HG02981 (cell line): ENCODE measurements at regions not wholly inside any gene's neighbourhood (a gene's known extent, or its start where the extent isn't known, plus 50 kb on each side); places are given as distances from the start of the nearest gene placed in this dataset.
"Not testable (repeated sequence)": the region's sequence is repeated elsewhere in the genome, so short reads cannot be mapped to it uniquely, and the experiment has no call there.

Experiments used
- ATAC-seq: cut with Tn5 transposase; IDR thresholded peaks from one replicate; pipeline ENCODE4 v1.9.1; 2021; ENCODE audit warnings: mild to moderate bottlenecking, moderate library complexity; ENCODE audit not compliant: unreplicated experiment

DNA sequence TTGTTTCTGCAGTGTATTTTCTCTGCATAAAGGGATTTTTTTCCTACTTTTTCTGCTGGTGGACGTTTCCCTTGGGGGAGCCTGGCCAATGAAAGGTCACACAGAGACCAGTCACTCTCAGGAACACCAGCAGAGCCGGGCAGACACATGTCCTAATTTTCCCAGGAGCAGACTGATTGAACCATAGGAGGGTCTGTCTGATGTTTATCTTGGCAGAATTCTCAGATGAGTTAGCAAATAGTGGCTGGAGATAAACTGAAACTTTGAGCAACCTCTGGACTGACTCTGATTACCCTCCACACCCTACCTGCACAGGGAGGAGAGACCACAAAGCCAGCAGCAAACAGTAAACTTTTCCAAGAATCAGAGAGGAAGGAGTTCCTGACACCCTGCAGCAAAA is 90.0 kb upstream of the PLGLB2 start:
- ATAC-seq = not testable (repeated sequence)

DNA sequence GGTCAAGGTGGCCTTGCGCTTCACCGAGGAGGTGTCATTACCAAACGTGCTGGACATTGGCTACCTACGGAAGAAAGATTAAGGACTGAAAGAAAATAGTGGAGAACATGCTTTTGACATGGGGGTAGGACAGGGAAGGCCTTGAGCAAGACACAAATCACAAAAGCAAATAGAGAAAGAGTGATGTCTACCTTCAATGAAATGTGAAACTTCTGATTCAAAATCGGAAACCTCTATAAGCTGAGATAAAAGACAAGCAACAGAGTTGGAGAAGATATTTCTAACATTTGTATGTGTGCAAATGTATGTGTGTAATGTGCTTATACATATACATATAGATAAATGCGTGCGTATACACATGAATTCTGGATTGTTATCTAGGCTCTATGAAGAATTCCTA is 89.5 kb upstream of the PLGLB2 start:
- not testable (repeated sequence) for ATAC-seq

DNA sequence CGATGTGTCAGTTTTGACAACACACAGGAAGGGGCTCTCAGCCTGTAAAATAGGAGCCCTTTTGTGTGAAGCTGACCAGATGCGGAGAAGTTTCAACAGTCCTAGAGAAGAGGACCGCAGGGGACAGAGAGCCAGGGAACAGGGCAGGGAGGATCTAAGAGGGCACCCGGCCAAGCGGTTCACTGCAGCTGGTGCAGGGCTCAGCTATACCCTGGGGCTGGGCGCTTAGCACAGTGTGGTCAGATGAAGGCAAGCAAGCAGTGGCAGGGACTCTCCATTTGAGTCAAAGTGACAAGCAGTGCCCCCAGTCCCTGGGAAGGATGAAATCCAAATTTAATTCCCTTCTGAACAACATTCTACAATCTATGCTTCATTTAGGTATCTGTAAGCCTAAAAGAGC is 88.9 kb upstream of the PLGLB2 start:
- not testable (repeated sequence) for ATAC-seq

DNA sequence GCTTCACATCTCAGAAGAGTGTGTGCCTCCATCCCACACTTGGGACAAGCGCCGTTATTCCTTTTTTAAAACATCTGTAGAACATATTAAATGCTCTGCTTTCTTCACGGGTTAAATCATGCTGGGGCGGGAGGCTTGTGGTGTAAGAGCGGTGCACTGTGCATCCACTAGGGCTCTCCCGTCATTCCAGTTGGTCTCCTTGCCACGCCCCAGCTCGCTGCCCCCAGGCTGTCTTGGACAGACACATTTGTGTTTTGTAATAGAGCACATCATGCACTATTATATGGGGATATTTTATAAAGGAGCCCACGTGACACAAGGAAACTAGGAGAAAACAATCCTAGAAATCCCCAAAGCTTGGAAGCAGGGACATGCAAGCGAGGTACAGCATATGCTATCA is 87.7 kb upstream of the PLGLB2 start:
- ATAC-seq = not testable (repeated sequence)

DNA sequence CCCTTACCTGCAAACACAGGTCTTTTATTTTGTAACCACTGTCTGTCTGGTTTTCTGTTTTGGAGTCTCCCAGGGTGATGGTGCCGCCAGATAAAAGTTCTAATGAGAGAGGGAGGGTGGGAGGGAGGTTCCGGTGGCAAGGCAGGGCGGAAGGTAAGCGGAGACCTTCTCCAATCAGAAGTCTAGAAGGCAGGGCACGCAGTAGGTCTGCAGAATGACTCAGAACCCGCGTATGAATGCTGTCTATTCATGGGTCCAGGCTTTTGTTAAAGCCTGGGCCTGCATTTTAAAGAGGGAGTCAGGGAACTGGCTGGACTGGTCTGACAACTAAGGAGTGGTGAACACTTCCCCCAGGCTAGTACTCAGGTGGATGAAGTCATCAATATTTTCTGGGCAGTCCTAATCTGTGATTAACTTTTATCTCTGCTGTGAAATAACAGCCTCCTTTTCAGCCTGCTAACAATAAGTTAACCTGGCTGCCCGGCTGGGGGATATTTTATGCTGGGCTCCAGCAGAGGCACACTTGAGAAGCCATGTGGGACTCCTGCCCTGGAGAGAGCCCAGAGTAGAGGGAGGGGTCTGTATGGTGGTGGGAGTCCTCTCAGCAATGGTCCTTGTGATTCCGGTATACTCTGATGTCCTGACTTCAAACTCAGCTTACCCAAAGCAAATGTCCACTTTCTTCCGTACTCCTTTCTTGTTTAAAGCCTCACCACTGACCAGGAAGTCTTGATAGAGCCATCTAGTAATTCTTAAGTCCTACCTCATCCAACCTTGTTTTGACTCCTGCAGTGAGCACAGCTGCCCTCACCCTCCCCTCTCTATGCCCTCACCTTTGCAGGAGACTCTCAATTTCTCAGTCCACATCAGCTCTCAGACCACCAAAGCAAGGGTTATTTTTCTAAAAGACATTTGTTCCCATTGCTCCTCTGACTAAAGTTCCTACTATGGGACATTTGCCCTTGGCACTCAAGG is 85.3 kb upstream of the PLGLB2 start:
- ATAC-seq = not testable (repeated sequence)

DNA sequence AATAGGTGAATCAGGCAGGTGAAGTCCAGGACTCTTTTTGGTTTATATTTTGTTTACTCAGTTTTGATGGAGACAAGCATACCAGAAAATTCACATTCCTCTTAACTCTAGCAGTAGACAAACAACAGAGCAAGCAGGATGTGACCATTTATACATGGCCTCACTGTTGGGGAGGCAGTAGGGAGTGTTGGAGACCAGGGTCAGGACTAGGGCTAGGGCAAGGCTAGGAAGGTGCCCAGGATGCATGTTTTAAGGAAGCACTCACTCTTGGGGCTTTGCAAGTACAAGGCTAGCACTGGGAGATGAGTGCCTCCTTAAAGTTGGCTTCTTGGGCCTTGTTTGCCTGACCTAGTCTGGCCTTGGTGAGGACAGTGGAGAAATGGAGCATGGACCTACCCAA is 84.5 kb upstream of the PLGLB2 start:
- ATAC-seq = not testable (repeated sequence)

DNA sequence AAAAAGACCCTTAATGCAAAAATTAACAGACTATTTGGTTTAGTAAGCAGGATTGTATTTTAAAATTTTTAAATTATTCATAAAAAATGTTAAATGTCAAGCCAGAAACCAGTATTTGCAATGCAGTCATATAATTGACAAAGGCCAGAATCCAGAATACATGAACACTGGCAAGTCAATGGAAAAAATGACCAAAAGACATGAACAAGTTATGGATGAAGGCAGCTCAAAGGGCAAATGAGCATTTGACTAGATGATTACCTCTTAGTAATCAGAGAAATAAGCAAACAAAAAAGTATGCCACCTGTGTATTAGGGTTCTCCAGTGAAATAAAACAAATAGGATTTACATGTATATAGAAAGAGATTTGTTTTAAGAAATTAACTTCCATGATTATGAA is 80.9 kb upstream of the PLGLB2 start:
- ATAC-seq = not testable (repeated sequence)

DNA sequence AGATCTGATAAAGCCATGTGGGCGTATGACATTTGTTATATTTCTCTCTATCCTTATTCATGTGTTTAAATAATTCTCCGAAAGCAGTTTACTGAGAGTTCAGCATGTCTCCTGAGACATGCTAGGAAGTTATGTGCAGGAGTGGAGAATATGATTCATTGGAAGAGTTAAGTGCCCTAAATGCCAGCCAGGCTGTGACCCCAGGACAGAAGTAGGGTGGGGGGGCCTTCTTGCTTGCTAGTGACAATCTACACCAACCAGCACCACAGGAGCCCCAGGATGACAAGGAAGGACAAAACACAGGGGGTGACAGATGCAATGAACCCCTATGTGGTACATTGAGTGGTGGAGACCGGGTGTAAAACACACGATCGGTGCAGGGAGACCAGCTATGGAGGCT is 79.5 kb upstream of the PLGLB2 start:
- ATAC-seq = not testable (repeated sequence)

DNA sequence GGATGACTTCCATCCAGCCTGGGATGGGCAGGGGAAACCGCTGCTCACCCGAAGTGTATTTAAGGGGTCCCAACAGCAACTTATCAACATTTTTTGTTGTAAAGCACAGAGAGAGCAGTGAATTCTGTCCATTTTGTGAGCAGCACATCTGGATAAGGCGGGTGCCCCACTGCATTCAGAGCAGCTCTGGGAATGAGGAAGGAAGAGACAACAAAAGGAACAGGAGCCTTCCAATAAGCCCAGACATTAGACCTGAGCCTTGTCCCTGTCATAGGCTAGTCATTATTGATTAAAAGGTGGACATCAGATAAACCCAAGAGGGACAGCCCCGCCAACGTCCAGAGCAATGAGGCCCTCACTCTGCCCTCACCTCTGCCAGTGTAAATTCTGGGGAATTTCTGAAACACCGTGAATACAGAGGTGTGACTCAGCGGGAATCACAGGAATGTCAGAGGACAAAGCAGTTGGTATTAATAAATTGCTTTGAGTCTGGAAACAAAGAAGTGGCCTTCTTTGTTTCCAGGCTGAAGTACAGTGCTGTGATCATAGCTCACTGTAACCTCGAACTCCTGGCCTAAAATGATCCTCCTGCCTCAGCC is 78.2 kb upstream of the PLGLB2 start:
- ATAC-seq = not testable (repeated sequence)

DNA sequence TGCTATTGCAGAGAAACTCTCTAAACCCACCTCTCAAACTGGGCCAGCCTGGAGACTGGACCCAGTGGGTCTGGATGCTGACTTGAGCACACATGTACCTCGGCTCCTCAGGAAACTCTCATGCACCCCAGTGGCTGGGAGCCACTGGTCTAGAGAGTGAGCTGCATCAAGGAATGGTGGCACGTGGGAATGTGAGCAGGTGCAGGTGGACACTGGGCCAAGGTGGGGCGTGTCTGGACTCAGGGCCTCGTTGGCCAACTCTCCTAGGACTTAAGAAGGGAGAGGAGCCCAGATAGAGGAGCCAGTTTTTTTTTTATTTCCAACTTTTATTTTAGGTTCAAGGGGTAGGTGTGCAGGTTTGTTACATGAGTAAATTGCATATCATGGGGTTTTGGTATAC is 75.5 kb upstream of the PLGLB2 start:
- ATAC-seq = not testable (repeated sequence)

DNA sequence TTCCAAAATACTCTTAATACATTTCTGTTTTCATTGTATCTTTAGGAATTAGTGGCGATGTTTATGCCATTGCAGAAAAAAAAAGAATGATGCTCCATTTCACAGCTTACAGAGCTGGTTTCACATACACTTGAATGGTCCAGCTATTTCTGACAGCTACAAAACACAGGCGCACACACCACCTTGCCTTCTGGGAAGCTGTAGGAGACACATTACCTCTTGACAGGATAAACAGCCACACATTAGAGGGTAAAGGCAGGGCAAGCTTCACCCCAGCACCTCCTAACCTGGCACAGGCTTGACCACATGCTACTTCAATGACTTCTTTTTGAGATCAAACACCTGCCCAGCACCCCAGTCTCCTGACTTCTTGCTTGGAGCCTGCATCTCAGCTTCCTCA is 73.2 kb upstream of the PLGLB2 start:
- ATAC-seq = not testable (repeated sequence)

DNA sequence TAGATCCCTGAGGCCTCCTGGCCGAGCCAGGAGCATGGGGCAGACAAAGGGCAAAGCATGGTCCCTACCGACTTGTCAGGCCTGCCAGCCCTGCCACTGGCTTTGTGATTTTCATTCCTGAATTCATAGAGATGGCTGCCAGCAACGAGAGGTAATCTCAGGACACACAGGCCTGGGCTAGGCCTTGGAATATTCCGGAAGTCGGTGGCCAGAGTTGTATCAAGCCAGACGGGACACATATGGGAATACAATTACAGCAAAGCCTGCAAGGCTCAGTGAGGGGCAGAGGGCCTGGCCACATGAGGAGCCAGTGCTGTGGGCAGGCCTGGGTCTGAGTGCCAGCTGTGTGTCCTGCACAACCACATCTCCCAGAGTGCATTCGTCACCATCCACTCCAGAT is 72.4 kb upstream of the PLGLB2 start:
- not testable (repeated sequence) for ATAC-seq

DNA sequence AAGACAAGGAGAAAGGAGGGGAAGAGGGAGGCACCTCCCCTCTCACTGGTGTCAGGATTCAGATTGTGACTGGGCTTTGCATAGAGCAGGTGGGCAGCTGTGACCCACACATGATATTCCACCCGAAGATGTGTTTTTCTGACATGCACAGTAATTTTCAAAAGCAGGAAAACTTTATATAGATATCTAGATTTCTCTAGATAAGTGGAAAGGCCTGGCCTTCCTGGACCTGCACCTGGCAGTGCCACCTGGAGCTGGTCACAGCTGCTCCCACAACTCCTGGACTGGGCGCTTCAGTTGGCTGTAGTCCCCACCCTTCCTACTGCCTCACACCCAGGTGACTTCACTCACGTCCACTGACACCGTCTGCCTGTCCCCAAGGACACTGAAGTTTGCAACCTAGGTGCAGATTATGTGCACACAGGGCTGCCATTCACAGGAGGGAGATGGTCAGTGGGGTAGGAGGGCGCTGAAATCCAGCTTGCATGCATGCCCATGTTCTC is 70.4 kb upstream of the PLGLB2 start:
- ATAC-seq = not testable (repeated sequence)

DNA sequence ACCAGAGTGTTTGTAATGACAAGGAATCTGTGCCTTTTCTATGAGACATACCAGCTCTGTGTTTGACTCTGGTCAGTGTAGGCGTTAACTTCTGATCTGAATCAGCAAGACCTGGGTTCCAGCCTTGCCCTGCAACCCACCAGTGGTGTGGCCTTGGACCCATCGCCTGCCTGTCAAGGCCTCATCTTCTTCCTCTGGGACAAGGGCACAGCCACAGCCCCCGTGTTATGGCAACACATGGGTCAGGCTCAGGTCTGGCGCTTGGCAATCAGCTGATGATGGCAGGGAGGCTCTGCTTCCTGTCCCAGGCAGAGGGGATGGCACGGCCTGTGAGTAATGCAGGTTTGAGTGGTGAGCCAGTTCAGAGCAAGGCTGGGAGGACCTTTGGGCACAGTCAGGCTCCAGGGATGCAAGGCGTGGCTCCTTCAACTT is 69.1 kb upstream of the PLGLB2 start:
- ATAC-seq = not testable (repeated sequence)

DNA sequence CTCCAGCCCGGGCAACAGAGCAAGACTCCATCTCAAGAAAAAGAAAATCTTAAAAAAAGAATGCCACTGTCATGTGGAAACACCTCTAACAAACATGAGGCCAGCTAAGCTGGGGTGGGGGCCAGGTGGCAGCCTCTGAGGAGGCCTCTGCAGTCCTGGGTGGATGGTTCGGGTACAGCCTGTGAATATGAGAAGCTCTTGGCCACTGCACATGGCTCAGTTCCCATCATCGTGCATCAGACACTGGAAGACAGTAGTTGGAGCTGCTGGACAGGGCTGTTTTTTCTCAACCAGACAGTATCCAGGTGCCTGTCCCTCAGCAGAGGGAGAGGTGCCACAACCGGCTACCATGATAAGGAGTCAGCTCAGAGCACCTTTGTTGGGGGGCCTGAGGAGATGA is 67.9 kb upstream of the PLGLB2 start:
- ATAC-seq = not testable (repeated sequence)

DNA sequence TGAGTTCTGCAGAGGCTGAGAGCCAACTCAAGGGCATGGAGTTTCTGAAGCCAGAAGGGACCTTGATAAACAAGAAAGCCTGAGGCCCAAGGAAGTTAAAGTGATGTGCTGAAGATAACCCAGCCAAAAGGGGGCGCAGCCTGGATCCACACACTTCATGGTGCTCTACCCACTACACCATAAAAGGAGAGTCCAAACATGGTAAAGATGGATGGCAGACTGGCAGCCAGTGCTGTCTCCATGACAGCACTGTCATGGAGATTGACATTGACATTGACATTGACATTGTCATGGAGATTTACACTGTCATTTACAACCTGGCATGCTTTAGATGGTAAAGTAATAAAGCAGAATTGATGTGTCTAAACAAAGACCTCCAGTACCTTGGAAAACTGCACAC is 67.2 kb upstream of the PLGLB2 start:
- not testable (repeated sequence) for ATAC-seq

DNA sequence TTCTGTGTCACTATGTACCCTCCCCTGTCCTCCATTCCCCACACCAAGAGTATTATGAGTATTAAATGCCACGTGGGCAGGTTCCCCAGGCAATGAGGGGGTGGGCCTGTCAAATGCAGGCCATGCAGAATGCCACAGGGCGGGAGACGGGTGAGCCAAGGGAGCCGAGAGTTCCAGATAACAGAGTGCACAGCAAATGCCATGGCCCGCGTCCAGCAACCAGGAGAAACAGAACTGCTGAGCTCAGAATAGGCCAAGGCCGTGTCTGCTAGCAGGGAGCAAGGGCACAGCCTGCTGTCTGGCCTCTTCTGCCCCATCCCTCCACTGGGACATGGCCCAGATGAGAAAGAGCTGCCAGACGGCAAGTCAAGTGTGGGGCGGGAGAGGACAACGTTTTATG is 64.4 kb upstream of the PLGLB2 start:
- ATAC-seq = not testable (repeated sequence)

DNA sequence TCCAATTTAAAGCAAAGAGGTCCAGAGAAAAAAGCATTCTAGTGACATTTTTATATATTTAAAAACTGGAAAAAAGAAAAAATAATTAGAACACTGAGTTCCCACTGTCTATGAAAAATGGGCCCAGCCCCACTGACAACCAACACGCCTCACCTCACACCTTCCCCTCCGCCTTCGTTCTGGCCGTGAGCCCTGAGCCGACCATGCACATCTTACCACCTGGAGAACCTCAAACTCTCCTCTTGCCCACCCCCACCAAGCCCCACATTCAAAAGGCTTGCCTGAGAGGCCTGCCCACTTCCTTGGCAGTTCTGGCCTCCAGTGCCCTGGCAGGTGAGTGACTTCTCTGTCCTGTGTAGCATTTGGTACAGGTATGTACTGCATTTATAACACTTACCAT is 63.9 kb upstream of the PLGLB2 start:
- ATAC-seq = not testable (repeated sequence)

DNA sequence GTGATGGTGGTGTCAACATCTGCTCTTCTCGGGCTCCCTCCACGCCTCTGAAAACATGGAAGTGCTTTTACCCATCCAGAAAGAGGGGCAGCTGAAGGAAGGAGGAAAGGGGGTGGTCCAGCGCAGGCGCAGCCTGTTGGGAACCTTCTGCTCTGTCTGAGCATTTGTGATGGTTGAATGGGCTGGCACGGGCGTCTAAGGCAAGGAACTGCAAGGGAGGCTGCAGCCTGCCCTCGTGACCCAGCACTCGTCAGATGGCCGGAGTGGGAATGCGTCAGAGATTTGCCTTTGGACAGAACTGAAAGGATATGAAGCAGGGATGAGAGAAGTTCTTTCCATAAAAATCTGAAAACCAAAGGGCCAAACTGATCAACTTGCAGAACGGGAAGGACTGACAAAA is 62.3 kb upstream of the PLGLB2 start:
- ATAC-seq = not testable (repeated sequence)

DNA sequence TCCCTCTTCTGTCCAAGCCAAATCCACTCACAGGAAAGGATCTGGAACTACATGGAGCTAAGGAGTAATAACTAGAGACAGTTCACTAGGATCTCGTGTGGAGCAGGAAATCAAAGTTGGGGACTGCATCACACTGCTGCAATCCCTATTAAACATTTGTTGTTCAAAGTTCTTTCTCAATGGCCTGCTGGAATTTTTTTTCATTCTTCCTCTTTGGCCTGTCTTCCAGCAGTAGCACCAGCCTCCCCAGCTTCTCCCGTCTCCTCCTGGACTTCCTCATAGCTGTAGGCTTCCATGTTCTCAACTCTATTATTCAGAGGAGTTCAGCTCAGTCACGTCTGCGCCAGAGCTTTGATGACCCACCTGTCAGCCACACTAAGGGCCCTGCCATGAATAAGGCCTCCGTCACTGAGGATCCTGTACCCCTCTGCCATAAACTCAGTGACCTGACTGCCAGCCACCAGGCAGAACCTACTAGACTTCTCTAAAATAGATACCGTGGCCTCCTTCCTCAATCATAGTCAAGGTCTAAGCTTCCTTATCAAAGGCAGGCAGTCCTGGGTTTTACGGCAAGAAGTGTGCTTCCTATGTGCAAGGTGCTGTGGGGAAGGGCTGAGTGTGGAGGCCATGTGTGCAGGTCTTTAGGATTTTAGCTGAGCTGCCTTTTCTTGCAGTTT is 60.9 kb upstream of the PLGLB2 start:
- ATAC-seq = not testable (repeated sequence)

DNA sequence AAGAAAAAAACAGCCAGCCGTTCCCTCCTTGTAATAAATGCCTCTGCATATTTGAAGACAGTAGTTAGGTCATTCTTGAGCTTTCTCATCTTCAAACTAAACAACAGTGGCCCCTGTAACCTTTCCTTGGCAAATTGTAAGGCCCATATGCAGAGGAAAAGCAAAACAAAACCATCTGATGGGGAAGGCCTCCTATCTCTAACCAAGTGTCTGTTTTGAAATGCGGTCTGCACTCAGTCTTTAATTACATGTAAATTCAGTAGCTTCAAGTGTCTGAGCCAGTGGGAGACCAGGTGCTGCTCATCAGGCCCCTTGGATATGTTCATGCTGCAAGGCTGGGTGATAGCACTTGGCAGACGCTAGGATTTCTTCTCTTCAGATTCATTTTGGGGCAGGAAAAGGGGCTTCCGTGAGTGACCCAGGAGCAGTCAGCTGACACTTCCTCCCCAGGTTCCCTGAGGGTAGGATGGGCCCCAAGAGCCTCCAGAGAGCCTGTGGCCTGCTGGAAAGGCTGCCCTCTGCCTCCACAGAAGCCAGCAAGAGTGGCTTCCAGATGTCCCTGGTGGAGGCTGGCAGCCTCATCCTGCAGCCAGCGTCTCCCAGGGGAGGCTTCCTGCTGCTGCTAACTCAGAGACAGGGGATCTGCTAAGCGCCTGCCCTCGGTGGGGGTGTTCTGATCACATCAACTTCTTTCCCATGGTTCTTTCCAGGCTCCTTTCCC is 60.2 kb upstream of the PLGLB2 start:
- ATAC-seq = not testable (repeated sequence)
